ENCODE measurements at regions not wholly inside any gene's neighbourhood (a gene's known extent, or its start where the extent isn't known, plus 50 kb on each side); places are given as distances from the start of the nearest gene placed in this dataset.
"Not testable (repeated sequence)": the region's sequence is repeated elsewhere in the genome, so short reads cannot be mapped to it uniquely, and the experiment has no call there.

- no peak overlapping the region for H3K4me3 ChIP-seq (ENCODE audit: low read depth, low read length)
- H3K9me3 ChIP-seq (ENCODE audit: control insufficient read depth, insufficient read depth, low read length), result peaks cover 15% of the 10 kb centered on the region
- no peaks in the 10 kb centered on the region for H3K27me3 ChIP-seq (ENCODE audit: control insufficient read depth, insufficient read depth, low read length)
- no peak for DNase-seq (ENCODE audit: low read depth, low spot score)
- H3K27ac ChIP-seq (ENCODE audit: low read depth, low read length), result no peak overlapping the region
- ChIA-PET POLR2A (no interaction called here), CTCF (interaction anchor here (0.6 kb wide), 1 partner anchor 1178 kb away, joined by 3 read pairs; no protein-coding TSS in a partner anchor)
- TF ChIP-seq CTCF (IDR thresholded peaks at IDR 0.05; ENCODE audit: low read depth, low read length), result no peak
Measured at GRCh38 chr4:189740873-189741272, 199.8 kb upstream of the FRG1 start.

- H3K27me3 ChIP-seq (ENCODE audit: control insufficient read depth, insufficient read depth, low read length); CTCF ChIA-PET; H3K27ac ChIP-seq (ENCODE audit: low read depth, low read length): not testable (repeated sequence)
Measured at GRCh38 chr4:189753092-189753491, 187.6 kb upstream of the FRG1 start.

GRCh38 chr4:189763583-189763982 is 177.1 kb upstream of the FRG1 start:
- DNase-seq (ENCODE audit: low read depth, low spot score), result no peak
- no peak overlapping the region for H3K27ac ChIP-seq (ENCODE audit: low read depth, low read length)
- ChIA-PET POLR2A (no interaction called here), CTCF (no interaction called here)
- peaks cover 33% of the 10 kb centered on the region for H3K9me3 ChIP-seq (ENCODE audit: control insufficient read depth, insufficient read depth, low read length)
- H3K4me3 ChIP-seq (ENCODE audit: low read depth, low read length), result no peak overlapping the region
- no peaks in the 10 kb centered on the region for H3K27me3 ChIP-seq (ENCODE audit: control insufficient read depth, insufficient read depth, low read length)
- TF ChIP-seq CTCF (IDR thresholded peaks at IDR 0.05; ENCODE audit: low read depth, low read length), result no peak

More at GRCh38 chr4:189753092-189753491, 187.6 kb upstream of the FRG1 start:
- DNase-seq (ENCODE audit: low read depth, low spot score); H3K4me3 ChIP-seq (ENCODE audit: low read depth, low read length); POLR2A ChIA-PET; H3K9me3 ChIP-seq (ENCODE audit: control insufficient read depth, insufficient read depth, low read length): not testable (repeated sequence)

GRCh38 chr4:189765301-189765700 is 175.4 kb upstream of the FRG1 start:
- DNase-seq (ENCODE audit: low read depth, low spot score), result no peak
- Histone ChIP-seq H3K4me3 (ENCODE audit: low read depth, low read length) (no peak overlapping the region), H3K27me3 (ENCODE audit: control insufficient read depth, insufficient read depth, low read length) (no peaks in the 10 kb centered on the region), H3K27ac (ENCODE audit: low read depth, low read length) (no peak overlapping the region), H3K9me3 (ENCODE audit: control insufficient read depth, insufficient read depth, low read length) (peaks cover 38% of the 10 kb centered on the region)
- TF ChIP-seq CTCF (IDR thresholded peaks at IDR 0.05; ENCODE audit: low read depth, low read length), result no peak
- ChIA-PET CTCF (no interaction called here), POLR2A (no interaction called here)

GRCh38 chr4:189765736-189766135 is 174.9 kb upstream of the FRG1 start:
- CTCF ChIA-PET, result no interaction called here
- Histone ChIP-seq H3K27me3 (ENCODE audit: control insufficient read depth, insufficient read depth, low read length) (no peaks in the 10 kb centered on the region), H3K9me3 (ENCODE audit: control insufficient read depth, insufficient read depth, low read length) (peaks cover 38% of the 10 kb centered on the region), H3K4me3 (ENCODE audit: low read depth, low read length) (no peak overlapping the region), H3K27ac (ENCODE audit: low read depth, low read length) (no peak overlapping the region)
- POLR2A ChIA-PET, result no interaction called here
- no peak for TF ChIP-seq CTCF (IDR thresholded peaks at IDR 0.05; ENCODE audit: low read depth, low read length)
- DNase-seq (ENCODE audit: low read depth, low spot score), result no peak

- TF ChIP-seq CTCF (IDR thresholded peaks at IDR 0.05; ENCODE audit: low read depth, low read length), result no peak
- no peak overlapping the region for H3K27ac ChIP-seq (ENCODE audit: low read depth, low read length)
- ChIA-PET CTCF (no interaction called here), POLR2A (no interaction called here)
- H3K27me3 ChIP-seq (ENCODE audit: control insufficient read depth, insufficient read depth, low read length), result no peaks in the 10 kb centered on the region
- DNase-seq (ENCODE audit: low read depth, low spot score), result no peak
- peaks cover 38% of the 10 kb centered on the region for H3K9me3 ChIP-seq (ENCODE audit: control insufficient read depth, insufficient read depth, low read length)
- H3K4me3 ChIP-seq (ENCODE audit: low read depth, low read length), result no peak overlapping the region
Measured at GRCh38 chr4:189767941-189768340, 172.7 kb upstream of the FRG1 start.

Data from AG04450 (cell line).